ENCODE measurements at regions not wholly inside any gene's neighbourhood (a gene's known extent, or its start where the extent isn't known, plus 50 kb on each side); places are given as distances from the start of the nearest gene placed in this dataset.
A peak's percentile ranks its signal among the peaks of the same experiment; 100 is the strongest.

GRCh38 chr2:106037932-106038331 lies 156.2 kb downstream of the UXS1 start:
- Mint-ChIP-seq H3K4me1 (peaks cover 13% of the 10 kb centered on the region), H3K27me3 (ENCODE audit: insufficient read depth, low read depth) (peaks cover 6% of the 10 kb centered on the region), H3K36me3 (no peaks in the 10 kb centered on the region), H3K4me3 (no peak overlapping the region), H3K27ac (no peak overlapping the region), H3K9me3 (no peaks in the 10 kb centered on the region)
- DNase-seq (ENCODE audit: low spot score), result no peak
- Histone ChIP-seq H3K4me2 (no peak overlapping the region), H2AFZ (replicated peaks) (no peak overlapping the region), H3K4me1 (peaks cover 4% of the 10 kb centered on the region), H3F3A (ENCODE audit: low read depth) (no peaks in the 10 kb centered on the region), H3K9me3 (ENCODE audit: low read depth) (no peaks in the 10 kb centered on the region), H3K27ac (no peak overlapping the region), H3K4me3 (no peak overlapping the region), H3K36me3 (no peaks in the 10 kb centered on the region), H3K79me2 (ENCODE audit: low read depth) (no peaks in the 10 kb centered on the region), H3K27me3 (no peaks in the 10 kb centered on the region), H4K20me1 (ENCODE audit: low read depth) (no peaks in the 10 kb centered on the region), H3K9ac (no peak overlapping the region)
- no peak for TF ChIP-seq EZH2 (IDR thresholded peaks at IDR 0.05)
- TF ChIP-seq EZH2phosphoT487 (IDR thresholded peaks at IDR 0.05), result no peak
- TF ChIP-seq CTCF (IDR thresholded peaks at IDR 0.05), result no peak

DNA sequence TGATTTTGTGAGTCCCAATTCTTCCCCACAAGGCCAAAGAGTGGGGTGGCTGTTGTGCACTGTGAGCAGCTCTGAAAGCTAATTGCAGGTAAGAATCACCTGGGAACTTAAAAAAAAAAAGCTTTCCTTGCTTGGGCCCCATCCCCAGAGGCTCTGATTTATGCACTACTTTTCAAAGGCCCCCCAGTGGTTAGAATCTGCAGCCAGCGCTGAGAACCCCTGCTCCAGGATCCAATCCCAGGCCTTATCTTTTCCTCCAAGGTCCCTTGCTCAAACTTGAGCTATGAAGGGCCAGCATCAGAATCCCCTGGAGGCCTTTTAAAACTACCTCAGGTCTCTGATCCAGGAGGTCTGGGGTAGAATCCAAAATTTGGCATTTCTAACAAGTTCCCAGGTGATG lies 156.8 kb downstream of the UXS1 start:
- H3K4me3 ChIP-seq, result no peak overlapping the region
- H3K27me3 ChIP-seq, result no peaks in the 10 kb centered on the region
- peak; percentile 4 for TF ChIP-seq CTCF (IDR thresholded peaks at IDR 0.05)
- no peak for TF ChIP-seq EZH2 (IDR thresholded peaks at IDR 0.05)
- TF ChIP-seq EZH2phosphoT487 (IDR thresholded peaks at IDR 0.05), result no peak
- no peaks in the 10 kb centered on the region for H3K36me3 ChIP-seq
- H3K4me1 ChIP-seq, result peaks cover 4% of the 10 kb centered on the region
- no peaks in the 10 kb centered on the region for H3F3A ChIP-seq (ENCODE audit: low read depth)
- no peak overlapping the region for H3K4me2 ChIP-seq
- no peak overlapping the region for H3K9ac ChIP-seq
- H3K27me3 Mint-ChIP-seq (ENCODE audit: insufficient read depth, low read depth), result peaks cover 4% of the 10 kb centered on the region
- no peaks in the 10 kb centered on the region for H3K9me3 ChIP-seq (ENCODE audit: low read depth)
- no peaks in the 10 kb centered on the region for H3K36me3 Mint-ChIP-seq
- no peaks in the 10 kb centered on the region for H3K9me3 Mint-ChIP-seq
- no peak overlapping the region for H3K27ac ChIP-seq
- peaks cover 13% of the 10 kb centered on the region for H3K4me1 Mint-ChIP-seq
- DNase-seq (ENCODE audit: low spot score), result no peak
- no peak overlapping the region for H3K27ac Mint-ChIP-seq
- no peak overlapping the region for H3K4me3 Mint-ChIP-seq
- no peak overlapping the region for H2AFZ ChIP-seq (replicated peaks)
- no peaks in the 10 kb centered on the region for H3K79me2 ChIP-seq (ENCODE audit: low read depth)
- no peaks in the 10 kb centered on the region for H4K20me1 ChIP-seq (ENCODE audit: low read depth)

DNA sequence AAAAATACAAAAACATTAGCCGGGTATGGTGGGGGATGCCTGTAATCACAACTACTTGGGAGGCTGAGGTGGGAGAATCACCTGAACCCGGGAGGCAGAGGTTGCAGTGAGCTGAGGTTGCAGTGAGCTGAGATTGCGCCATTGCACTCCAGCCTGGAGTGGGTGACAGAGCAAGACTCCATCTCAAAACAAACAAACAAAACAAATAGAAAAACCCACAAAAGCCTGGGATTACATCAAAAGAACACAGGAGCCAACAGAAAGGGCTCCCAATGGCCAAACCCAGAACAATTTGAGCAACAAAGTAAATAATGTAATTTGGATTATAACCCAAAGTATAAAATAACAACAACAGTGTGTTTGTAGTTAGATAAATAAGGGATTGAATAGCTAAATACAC lies 159.8 kb downstream of the UXS1 start:
- H2AFZ ChIP-seq (replicated peaks), result no peak overlapping the region
- no peaks in the 10 kb centered on the region for H3K9me3 ChIP-seq (ENCODE audit: low read depth)
- peaks cover 4% of the 10 kb centered on the region for H3K4me1 ChIP-seq
- H3K9ac ChIP-seq, result no peak overlapping the region
- no peaks in the 10 kb centered on the region for H3F3A ChIP-seq (ENCODE audit: low read depth)
- H3K27ac ChIP-seq, result no peak overlapping the region
- no peak overlapping the region for H3K4me2 ChIP-seq
- Mint-ChIP-seq H3K4me1 (peaks cover 17% of the 10 kb centered on the region), H3K4me3 (no peak overlapping the region), H3K27me3 (ENCODE audit: insufficient read depth, low read depth) (peaks cover 6% of the 10 kb centered on the region), H3K9me3 (peaks cover 1% of the 10 kb centered on the region), H3K27ac (no peak overlapping the region), H3K36me3 (no peaks in the 10 kb centered on the region)
- no peaks in the 10 kb centered on the region for H3K36me3 ChIP-seq
- DNase-seq (ENCODE audit: low spot score), result no peak
- H3K4me3 ChIP-seq, result no peak overlapping the region
- no peaks in the 10 kb centered on the region for H3K27me3 ChIP-seq
- no peaks in the 10 kb centered on the region for H3K79me2 ChIP-seq (ENCODE audit: low read depth)
- H4K20me1 ChIP-seq (ENCODE audit: low read depth), result no peaks in the 10 kb centered on the region
- TF ChIP-seq EZH2phosphoT487 (IDR thresholded peaks at IDR 0.05), result no peak
- TF ChIP-seq CTCF (IDR thresholded peaks at IDR 0.05), result no peak
- no peak for TF ChIP-seq EZH2 (IDR thresholded peaks at IDR 0.05)

Data from neural progenitor cell (in vitro differentiated cells).